Head of caudate nucleus (tissue), 42 donors: ENCODE measurements at regions not wholly inside any gene's neighbourhood (a gene's known extent, or its start where the extent isn't known, plus 50 kb on each side); places are given as distances from the start of the nearest gene placed in this dataset.

Experiments
- DNase-seq, 42 donors: peaks; one replicate each; pipeline versions ENCODE4 v3.0.0 to v3.0.0-alpha.2; 2020 to 2021; ENCODE audit warnings: mixed read lengths in 7 of 42
- intact Hi-C: fragments of 100-400 bp; cut with DNase I; formaldehyde crosslinking; loops from one replicate; pipeline ENCODE4 v1.15.0; 2022

DNA sequence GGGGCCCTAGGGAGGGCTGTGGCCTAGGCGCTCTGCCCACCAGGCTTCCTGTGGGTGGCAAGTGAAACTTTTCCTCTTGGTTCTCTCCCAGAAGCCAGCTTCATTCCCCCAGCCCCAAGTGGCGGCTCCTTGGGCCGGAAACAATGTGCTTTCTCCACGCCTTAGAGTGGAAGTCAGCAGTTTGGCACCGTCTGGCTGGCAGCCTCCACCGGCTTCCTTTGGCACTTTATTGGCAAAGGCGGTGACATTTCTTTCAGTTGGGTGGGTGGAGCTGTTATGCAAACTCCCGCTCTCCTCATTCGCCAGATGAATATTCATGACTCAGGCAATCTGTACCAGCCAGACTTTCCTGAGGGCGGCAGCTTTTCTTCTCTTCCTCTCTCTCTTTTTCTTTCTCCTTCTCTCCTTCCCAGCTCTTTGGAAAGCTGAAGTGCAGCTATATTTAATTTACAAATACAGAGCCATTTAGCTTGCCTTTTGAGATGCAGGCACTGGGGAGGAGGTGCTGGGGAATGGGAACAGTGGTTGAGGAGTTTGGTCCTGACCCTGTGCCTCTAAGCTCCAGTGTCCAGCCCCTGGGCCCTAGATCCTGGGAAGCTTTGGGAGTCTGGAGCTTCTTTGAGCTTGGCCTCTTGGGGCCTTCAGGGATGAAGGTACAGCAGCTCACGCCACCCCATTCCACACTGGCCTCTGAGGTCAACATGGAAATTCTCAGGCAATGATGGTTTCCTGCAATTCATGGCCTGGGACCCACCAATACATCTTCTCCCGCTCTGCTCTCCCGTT is 67.8 kb upstream of the POU3F1 start:
- intact Hi-C loops, result no loop called here
- peak; percentile 45 to 94 (median 76) for DNase-seq

DNA sequence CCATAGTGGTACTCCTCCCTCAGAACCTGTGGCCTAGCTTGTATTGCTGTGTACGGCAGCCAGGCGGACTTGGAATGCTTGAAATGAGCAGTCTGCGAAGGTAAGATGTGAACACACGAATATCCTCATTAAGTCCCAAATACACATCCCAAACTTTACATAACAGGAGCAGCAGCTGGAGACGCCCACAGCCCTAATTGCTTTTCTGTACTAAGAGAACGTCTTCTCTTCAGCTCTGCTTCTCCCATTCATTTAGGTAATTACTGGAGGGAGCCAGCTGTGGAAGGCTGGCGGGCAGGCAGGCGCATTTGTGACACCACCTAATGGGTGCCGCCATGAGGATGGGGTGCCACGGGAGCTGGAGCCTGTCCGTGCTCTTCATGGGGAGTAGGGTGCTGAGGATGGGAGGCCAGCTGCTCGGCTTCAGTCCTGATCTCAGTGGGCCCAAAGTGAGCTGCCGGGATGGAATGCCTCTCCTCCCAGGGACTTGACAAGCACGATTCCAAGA is 66.6 kb upstream of the POU3F1 start:
- intact Hi-C loops, result no loop called here
- peak in 25 of 42 donors; percentile 17 to 73 (median 49) for DNase-seq

DNA sequence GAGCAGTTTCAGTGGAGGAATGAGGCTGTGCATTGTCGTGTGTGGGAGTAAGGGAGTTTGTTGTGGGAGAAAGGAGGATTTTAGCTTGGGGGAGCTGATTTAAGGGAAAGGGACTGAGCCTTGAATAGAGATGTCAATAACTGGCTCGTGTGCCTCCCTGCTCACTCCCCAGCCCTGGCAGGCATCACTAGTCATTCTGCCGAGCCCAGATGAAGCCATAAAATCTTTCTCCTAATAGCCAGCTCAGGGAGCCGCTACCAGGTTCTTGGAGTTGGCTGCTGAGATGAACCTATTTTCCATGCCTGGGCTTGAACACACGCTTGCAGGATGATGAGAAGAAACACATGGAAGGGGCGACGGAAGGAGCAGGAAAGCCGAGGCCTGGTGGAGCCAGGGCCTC is 65.0 kb upstream of the POU3F1 start:
- intact Hi-C loops, result no loop called here
- no peak for DNase-seq

DNA sequence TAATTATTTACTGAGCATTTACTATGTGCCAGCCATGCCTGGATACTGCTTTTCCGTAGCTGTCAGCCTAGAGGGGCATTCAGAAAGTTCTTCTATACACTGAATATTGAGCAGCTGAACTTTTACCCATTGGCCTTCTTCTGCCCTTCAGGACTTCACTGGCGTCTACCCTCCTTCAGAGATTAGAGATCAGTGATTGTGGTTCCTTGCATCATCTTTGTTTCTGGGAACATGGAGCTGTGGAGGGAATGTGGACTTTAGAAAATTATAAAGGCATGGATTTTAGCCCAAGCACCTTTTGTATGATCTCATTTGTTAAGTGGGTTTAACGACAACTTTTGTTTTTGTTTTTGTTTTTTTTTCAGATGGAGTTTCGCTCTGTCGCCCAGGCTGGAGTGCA is 58.7 kb upstream of the POU3F1 start:
- no peak for DNase-seq
- intact Hi-C loops, result no loop called here

DNA sequence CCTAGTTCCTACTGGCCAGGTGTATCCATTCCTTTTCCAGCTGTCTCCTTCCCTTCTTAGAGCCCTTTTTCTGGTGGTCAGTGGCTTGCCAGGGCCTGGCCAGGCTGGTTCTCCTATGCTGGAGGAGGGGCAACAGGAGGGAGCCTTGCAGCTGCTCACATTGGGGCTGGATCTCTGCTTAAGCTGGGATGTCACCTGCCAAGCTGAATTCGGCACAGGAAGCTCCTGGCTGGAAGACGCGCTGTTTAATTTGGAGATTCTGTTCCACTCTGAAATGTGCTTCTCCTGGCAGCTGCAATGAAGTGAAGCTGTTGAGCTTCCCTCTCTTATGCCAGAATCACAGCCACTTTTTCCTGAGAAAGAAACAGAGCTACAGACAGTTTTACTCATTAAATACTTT is 56.0 kb upstream of the POU3F1 start:
- DNase-seq, result no peak
- intact Hi-C loops, result no loop called here

DNA sequence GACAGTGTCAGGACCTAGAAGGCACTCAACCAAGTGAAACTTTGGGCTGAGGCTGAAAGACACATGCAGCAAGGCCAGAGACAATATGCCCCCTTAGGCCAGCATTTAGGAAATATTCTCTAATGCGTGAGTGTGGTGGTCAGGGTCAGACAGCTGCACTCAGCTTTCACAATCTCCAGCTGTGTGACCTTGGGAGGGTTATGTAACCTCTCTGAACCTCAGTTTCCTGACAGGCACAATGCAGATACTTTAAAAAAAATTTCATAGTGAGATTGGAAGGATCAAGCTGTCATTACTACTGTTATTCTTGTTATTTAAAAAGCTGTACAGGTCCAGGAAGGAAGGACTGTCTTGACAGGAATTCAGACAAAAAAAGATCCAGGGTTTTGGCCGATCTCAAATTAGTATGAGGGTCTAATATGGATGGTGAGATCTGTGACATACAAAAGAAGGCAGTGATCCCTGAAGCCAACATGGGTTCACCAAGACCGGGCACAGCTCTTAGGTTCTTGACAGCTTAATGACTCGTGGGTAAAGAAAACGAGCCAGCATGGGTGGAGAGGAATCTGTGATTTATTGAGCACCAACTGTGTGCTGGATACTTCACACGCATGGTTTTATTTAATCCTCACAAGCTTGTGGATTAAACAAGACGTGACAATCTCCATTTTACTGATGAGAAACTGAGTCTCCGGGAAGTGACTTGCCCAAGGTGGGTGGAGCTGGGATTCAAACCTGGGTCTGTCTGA is 54.6 kb upstream of the POU3F1 start:
- no peak for DNase-seq
- intact Hi-C loops, result no loop called here

DNA sequence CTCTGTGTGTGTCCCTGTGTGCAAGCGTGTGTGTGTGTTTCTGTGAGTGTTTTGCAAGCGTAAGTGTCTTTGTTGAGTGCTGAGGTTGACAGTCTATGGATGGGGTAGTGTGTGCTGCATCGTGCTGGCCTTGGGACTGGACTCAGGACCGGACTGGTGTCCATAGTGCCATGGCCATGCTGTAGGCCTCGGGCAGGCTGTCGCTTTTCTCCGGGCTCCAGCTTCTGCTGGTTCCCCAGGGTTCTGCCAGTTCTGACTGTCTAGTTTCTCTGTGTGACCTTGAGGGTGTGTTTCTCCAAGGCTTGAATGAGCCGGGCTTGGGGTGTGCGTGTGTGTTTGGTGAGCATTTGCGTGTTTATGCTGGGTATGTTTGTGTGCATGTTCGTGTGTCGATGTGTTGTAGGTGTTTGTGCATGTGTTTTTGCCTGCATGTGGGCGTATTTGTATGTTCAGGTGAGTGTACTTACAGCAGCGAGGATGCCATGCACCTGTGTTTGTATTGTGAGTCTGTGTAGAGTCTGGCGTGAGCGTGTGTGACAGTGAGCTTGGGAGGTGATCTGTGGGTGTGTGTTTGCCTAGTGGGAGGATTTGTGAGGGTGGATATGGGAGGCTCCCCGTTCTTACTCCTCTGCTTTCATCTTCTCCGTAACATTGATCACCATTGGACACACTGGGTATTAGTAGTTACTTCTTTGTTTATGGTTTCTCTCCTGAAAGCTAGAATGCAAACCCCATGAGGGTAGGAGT is 51.7 kb upstream of the POU3F1 start:
- intact Hi-C loops, result no loop called here
- no peak for DNase-seq

DNA sequence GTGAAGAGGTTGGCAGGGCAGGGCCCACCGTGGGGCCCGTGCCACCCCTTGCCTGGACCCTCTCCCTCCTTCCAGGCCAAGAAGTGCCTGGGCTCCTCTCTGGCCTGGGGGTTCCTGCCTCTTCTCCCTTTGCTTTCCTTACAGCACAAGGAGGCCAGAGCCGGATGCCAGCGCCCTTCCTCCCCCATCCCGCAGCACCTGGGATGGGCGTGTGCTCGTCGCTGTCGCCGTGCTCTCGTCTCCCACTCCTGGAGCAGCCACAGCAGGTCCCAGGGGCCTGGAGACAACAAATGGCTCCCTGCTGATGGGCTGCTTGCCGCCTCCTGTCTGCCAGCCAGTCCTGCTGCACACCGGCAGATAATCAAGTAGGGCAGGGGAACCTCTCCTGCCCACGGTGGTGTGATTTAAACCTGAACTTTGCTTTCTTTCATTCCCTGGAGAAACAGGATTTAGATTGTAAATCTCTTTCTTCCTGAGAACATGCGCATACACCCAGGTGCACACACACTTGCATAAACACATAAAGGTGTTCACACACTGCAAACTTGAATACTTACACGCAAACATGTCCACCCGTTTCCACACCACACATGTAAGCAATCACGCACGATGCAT is 50.8 kb upstream of the POU3F1 start:
- intact Hi-C loops, result no loop called here
- DNase-seq, result no peak
